ENCODE measurements at regions not wholly inside any gene's neighbourhood (a gene's known extent, or its start where the extent isn't known, plus 50 kb on each side); places are given as distances from the start of the nearest gene placed in this dataset.
A peak's percentile ranks its signal among the peaks of the same experiment; 100 is the strongest.
"Not testable (repeated sequence)": the region's sequence is repeated elsewhere in the genome, so short reads cannot be mapped to it uniquely, and the experiment has no call there.

- DNase-seq: no peak
These were observed 618.8 kb downstream of the HINT1 start for GRCh38 chr5:130546211-130546610.

DNA sequence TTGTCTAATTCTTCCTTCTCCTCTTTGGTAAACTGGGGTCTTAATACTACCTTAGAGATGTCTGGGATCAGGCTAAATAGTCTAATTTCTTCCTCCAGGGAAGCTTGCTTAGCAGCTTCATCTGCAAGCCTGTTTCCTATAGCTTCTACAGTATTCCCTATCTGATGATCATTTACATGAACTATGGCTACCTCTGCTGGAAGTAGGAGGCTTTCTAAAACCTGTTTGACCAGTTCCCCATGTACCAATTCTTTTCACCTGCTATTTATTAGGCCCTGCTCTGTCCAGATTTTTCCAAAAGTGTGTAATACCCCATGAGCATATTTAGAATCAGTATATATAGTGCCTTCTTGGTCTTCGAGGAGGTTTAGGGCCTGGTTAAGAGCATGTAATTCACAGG is 619.8 kb downstream of the HINT1 start:
- DNase-seq: no peak

DNA sequence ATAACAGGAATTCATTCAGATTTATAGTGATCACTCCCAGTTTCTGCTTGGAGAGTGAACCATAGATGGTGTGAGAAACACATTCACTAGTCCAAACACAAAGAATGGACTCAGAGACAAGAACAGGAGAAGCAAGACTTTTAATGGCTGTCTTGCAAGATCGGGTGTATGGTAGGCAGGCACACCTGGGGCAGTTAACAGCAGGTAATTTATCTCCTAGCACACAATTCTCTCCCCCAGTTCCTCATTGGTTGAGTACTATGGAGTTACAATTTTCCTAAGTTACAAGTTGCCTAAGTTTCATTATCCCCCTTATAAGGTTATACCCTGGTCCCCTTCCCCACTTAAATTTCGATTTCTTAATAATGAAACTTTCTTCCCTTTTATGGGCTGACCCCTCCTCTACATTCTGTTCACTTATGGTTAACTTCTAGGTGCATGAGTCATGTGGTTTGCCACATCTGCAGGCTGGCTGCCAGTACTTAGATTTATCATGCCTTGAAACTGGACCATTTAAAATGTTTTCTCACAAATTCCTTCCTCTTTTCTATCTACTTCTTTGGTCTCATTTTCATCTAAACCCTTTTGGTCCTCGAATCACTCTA is 623.3 kb downstream of the HINT1 start:
- DNase-seq: peak; percentile 12

DNA sequence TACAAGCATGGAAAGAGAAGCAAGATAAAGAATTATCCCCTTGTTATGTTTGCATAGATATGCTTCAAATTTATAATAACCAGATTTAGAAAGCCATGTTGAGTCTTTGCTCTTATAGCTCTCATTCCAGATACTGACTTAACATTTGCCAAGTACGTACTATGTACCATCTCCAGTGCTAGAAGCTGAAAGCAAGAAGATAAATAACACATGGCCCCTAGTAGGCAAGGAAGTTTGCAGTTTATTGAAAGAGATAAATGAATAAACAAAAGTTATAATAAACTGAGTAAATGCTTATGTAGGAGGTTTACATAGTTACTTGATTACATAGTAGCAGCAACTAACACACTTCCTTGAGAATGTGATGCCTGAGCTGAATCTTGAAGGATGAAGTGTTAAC is 628.4 kb downstream of the HINT1 start:
- DNase-seq: no peak

DNA sequence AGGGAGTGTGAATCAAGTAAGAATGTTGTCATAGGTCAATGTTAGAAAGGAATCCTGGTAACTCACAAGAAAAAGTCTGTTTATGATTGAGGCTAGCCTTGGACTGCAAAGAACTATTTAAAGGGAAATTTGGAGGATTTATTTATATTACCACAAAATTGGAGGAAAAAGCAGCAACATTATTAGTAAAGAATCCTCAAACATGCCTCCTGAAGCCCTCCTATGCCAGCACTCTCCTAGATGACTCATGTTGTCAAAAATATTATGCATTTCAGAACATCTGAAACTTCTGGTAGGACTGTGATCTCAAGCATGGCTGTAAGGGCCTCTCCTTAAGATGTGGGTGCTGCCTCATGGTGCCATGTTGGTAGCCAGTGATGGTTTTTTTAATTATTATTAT is 628.5 kb downstream of the CHSY3 start:
- DNase-seq: no peak

DNA sequence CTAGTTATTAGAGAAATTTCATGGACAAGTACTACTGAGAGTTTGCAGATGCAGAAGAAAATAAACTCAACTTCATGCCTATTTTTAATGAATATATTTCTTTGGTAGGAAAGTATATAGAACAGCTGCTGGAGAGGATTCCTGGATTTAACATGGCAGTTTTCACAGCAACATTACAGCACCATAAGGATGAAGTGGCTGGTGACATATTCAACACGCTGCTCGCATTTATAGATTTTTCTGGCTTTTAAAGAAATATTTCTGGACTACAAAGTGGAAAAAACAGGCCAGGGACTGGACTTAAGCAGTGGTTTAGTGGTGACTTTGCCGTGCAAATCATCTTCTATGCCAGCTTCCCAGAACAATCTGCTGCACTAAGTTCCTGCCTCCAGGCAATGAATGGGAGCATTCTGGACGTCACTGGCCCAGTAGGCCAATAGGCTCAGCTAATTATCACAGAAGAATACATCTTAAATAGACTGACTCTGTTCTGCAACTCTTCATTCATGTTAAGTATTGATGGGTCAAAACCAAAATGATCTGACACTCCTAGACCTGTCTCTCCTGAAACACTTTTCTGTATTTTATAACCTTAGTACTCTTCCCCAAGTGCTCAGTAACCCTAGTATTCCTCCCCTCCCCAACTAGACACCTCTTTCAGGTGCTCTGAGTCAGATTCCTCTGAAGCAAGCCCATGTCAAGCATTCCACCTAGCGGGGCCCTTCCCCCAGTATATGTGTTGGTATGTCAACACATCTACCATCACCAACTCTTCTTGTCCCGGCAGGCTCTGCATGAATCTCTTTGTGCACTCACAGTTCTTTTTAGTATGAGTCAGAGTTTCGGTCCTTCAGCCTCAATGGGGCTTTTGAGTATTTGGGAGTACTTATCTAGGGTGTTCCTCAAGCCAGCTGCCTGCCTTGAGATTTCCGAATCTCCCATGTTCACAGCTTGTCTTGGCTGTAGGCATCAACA is 625.5 kb downstream of the CHSY3 start:
- no peak for DNase-seq

- no peak for DNase-seq
These were observed 624.8 kb downstream of the CHSY3 start for GRCh38 chr5:130529111-130529510.

GRCh38 chr5:130528474-130528873 is 624.2 kb downstream of the CHSY3 start:
- no peak for DNase-seq

GRCh38 chr5:130526708-130527107 is 622.4 kb downstream of the CHSY3 start:
- no peak for DNase-seq

DNA sequence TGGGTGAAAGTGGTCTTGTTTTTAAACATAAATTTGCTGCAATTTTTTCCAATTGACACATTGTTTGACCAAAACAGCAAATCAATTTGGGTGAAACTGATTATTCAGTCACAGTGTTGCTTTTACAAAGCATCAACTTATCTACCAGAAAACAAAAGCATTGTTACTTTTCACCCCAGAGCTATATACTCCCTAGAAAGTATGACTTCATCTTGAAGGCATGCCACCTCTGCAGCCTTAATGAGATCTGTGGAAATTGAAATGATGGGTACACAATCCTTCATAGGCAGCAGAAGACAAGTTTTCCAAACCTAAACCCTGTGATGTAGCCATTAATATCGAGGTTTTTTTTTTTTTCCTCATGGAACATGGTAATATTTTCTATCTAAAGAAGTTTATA is 615.9 kb downstream of the CHSY3 start:
- no peak for DNase-seq

DNA sequence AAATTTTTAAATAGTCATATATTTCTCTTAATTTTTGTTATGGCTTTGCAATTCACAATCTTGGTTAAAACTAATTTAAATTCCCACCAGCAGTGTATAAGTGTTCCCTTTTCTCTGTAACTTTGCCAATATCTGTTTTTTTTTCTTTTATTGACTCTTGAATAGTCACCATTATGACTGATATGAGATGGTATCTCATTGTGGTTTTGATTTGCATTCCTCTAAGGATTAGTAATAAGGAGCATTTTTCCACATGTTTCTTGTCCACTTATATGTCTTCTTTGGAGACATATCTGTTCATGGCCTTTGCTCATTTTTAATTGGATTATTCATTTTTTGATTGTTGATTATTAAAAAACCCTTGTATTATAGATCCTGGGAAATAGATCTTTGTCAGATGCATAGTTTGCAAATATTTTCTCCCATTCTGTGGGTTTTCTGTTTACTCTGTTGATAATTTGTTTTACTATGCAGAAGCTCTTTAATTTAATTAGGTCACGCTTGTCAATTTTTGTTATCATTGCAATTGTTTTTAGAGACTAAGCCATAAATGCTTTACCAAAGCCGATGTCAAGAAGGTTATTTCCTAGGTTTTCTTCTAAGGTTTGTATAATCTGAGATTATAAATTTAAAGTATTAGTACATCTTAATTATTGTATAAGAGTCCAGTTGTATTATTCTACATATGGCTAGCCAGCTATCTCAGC is 610.9 kb downstream of the CHSY3 start:
- DNase-seq: no peak

DNA sequence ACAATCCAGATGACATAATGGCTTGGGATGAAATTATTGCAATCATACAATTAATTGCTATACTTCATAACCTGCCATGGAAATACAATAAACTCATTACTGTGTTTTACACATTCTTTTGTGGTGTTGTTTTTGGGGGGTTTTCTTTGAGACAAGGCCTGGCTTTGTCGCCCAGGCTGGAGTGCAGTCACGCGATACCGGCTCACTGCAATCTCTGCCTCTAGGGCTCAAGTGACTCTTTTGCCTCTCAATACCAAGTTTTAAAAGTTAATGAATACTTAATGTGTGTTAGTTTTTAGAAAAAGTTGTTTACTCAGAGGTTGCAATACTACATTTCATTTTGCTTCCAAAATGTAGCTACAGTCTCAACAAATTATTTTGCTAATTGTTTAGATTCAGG is 598.4 kb downstream of the CHSY3 start:
- no peak for DNase-seq

DNA sequence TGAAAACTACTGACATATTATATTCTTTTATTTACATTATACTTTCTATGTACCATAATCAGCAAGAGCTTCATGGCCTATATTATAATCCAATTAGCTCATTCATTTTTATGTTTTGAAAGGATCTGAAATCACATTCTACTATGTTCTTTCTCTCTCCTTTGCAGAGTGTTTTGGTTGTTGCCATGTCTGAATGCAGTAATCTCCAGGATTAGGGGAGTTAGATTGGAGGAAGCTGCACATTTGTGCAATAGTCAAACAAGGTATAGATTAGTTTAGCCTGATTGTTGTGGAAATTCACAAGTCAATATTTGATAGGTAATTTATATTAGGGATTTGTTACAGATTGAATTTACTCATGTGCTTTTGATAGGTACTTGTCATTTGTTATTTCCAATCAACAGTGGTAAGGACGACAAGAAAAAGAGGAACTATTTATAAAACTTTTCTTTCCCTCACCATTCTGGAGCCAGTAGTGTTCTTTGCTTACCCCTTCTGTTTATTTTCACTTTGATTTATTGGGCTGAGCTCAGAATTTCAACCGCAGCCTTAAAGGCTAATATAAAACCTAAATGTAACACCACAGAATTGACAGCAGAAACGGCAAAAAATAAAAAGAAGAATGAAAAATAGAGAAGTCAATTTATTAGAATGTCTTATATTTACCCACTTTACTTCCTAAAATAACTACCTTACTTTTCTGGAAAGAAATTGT is 597.0 kb downstream of the CHSY3 start:
- DNase-seq: no peak

- not testable (repeated sequence) for DNase-seq
These were observed 596.2 kb downstream of the CHSY3 start for GRCh38 chr5:130500495-130500894.

DNA sequence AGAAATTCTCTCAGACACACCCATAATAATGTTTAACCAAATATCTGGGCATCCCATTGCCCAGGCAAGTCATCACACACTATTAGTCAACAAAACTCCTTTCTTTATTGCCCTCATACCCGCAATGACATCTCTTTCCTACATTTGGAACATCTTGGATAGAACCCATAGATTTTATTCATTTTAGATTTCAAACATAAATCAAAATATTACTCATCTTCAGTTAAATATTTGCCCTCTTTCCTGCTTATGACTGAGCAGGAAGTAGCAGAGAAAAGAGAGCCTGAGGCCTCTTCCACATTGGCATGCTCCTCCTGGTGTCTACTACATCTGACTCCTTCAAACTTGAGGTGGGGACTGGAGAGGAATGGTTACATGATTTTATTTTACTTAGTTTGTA is 592.0 kb downstream of the CHSY3 start:
- no peak for DNase-seq

GRCh38 chr5:130488252-130488651 is 584.0 kb downstream of the CHSY3 start:
- no peak for DNase-seq

DNA sequence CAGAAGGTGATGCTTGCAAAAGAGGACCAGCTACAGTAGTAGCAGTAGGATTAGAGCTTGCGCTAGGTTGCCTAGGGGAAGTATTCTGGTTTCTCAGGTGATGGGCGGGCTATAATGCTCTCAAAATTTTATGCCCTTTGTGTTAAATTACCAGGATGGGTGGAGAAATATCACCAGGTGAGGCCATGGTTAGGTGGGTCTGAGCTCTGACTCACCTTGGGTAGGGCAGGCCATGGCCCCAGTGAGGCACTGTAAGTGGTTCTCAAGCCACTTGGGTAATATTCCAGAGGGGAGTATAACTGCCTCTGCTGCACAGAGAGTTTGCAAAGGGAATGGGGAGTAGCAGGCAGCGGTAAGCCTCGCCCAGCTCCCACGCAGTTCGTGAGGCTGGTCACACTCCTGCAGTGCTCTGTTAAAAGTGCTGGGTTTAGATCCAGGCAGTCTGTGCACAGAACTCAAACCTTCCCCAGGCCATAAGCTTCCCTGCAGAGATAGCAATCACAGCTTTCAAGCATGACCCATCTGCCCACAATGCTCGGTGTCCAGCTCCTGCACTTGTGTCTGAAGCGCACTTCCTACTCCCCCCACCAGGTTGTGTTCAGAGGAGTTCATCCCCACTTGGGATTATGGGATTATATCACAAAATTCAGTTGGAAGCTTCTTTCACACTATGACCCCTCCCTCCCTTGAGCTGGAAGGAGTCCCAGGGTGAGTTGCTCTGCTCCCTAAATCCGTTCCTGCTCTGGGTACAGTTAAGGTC is 575.0 kb downstream of the CHSY3 start:
- no peak for DNase-seq

GRCh38 chr5:130476325-130476724 is 572.1 kb downstream of the CHSY3 start:
- DNase-seq: no peak

DNA sequence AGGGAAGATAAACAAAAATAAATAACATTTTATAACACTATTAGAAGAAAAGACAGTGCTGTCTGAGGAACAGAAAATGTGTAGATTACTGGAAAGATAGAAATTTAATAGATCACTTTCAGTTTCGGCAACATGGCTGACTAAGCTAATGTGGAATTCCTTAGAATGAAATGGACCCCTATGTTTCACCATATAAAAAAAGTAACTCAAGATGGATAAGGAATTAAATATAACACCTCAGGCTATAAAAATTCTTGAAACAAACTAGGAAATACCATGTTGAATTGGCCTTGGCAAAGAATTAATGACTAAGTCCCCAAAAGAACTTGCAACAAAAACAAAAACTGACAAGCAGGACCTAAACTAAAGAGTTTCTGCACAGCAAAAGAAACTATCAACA is 558.3 kb downstream of the CHSY3 start:
- DNase-seq: no peak

GRCh38 chr5:130455175-130455574 is 550.9 kb downstream of the CHSY3 start:
- no peak for DNase-seq

DNA sequence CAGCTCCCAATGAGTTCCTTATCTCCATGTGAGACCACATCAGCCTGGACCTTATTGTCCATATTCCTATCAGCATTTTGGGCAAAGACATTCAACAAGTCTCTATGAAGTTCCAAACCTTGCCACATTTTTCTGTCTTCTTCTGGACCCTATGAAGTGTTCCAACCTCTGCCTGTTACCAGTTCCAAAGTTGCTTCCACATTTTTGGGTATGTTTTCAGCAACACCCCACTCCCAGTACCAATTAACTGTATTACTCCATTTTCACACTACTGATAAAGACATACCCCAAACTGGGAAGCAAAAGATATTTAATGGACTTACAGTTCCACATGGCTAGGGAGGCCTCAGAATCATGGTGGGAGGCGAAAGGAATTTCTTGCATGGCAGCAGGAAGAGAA is 548.5 kb downstream of the CHSY3 start:
- no peak for DNase-seq

- DNase-seq: no peak
These were observed 532.2 kb downstream of the CHSY3 start for GRCh38 chr5:130436430-130436829.
